ENCODE measurements at regions not wholly inside any gene's neighbourhood (a gene's known extent, or its start where the extent isn't known, plus 50 kb on each side); places are given as distances from the start of the nearest gene placed in this dataset.

DNA sequence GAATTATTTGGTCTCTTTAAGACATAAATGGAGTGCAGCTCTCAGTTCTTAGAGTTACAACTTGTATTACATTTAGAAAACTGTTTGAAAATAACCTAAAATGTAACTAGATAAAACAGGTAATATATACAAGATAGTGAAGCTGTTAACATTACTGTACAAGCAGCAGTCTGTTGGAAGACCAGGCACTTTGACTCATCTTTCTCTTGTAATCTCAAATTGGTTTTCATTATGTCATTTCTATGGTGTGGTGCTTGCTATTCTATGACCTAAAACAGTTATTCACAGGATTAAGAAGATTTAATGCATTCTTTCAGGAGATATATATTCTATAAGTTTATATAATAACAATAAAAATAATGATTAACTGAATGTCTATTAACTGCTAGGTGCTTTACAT lies 282.5 kb upstream of the PITX2 start:
- Histone ChIP-seq H3K9me3 (replicated peaks; ENCODE audit: control insufficient read depth, insufficient read depth, low read depth, low read length) (no peaks in the 10 kb centered on the region), H3K4me1 (replicated peaks in 1 of 2; ENCODE audit: control insufficient read depth in 2 of 2, insufficient read depth in 2 of 2, low read length in 2 of 2) (no peaks in the 10 kb centered on the region), H3K4me3 (no peak overlapping the region), H3K79me2 (ENCODE audit: control insufficient read depth, insufficient read depth, low read length) (no peaks in the 10 kb centered on the region), H3K9ac (ENCODE audit: insufficient read depth in 1 of 2, low read depth in 2 of 2, low read length in 2 of 2) (no peak overlapping the region), H3K27ac (ENCODE audit: extremely low read depth, low read depth, low read length) (no peak overlapping the region), H3K9me1 (ENCODE audit: control insufficient read depth, insufficient read depth, low read length) (no peaks in the 10 kb centered on the region), H2AFZ (ENCODE audit: low read depth, low read length) (no peak overlapping the region), H3K4me2 (ENCODE audit: insufficient read depth, low read length) (no peak overlapping the region), H4K20me1 (replicated peaks; ENCODE audit: control insufficient read depth, insufficient read depth, low read length) (no peaks in the 10 kb centered on the region), H3K36me3 (ENCODE audit: control insufficient read depth, insufficient read depth, low read length) (no peaks in the 10 kb centered on the region), H3K27me3 (ENCODE audit: control insufficient read depth in 2 of 2, insufficient read depth in 2 of 2, low read length in 2 of 2) (no peaks in the 10 kb centered on the region)
- POLR2A ChIA-PET, result no interaction called here
- in situ Hi-C loops (cut with MboI) (no loop called here), intact Hi-C loops (cut with micrococcal nuclease) (no loop called here)
- DNase-seq (ENCODE audit: extremely low read depth in 1 of 4, low spot score in 3 of 4), result no peak
- TF ChIP-seq BRF1 (IDR thresholded peaks at IDR 0.05; ENCODE audit: borderline replicate concordance, extremely low read depth, insufficient read length) (no peak), BRCA1 (IDR thresholded peaks at IDR 0.05) (no peak), BRCA1 (CRISPR knock-in tag; IDR thresholded peaks at IDR 0.05) (no peak), SP1 (CRISPR knock-in tag; IDR thresholded peaks at IDR 0.05) (no peak), MCM7 (IDR thresholded peaks at IDR 0.05) (no peak), ZNF717 (CRISPR knock-in tag; IDR thresholded peaks at IDR 0.05) (no peak), TEAD2 (tag; IDR thresholded peaks at IDR 0.05) (no peak), TFAM (CRISPR knock-in tag; conservative IDR thresholded peaks at IDR 0.05) (no peak), ZNF79 (CRISPR knock-in tag; IDR thresholded peaks at IDR 0.05; ENCODE audit: low read depth) (no peak)
- TF ChIP-seq, protein P1, sequence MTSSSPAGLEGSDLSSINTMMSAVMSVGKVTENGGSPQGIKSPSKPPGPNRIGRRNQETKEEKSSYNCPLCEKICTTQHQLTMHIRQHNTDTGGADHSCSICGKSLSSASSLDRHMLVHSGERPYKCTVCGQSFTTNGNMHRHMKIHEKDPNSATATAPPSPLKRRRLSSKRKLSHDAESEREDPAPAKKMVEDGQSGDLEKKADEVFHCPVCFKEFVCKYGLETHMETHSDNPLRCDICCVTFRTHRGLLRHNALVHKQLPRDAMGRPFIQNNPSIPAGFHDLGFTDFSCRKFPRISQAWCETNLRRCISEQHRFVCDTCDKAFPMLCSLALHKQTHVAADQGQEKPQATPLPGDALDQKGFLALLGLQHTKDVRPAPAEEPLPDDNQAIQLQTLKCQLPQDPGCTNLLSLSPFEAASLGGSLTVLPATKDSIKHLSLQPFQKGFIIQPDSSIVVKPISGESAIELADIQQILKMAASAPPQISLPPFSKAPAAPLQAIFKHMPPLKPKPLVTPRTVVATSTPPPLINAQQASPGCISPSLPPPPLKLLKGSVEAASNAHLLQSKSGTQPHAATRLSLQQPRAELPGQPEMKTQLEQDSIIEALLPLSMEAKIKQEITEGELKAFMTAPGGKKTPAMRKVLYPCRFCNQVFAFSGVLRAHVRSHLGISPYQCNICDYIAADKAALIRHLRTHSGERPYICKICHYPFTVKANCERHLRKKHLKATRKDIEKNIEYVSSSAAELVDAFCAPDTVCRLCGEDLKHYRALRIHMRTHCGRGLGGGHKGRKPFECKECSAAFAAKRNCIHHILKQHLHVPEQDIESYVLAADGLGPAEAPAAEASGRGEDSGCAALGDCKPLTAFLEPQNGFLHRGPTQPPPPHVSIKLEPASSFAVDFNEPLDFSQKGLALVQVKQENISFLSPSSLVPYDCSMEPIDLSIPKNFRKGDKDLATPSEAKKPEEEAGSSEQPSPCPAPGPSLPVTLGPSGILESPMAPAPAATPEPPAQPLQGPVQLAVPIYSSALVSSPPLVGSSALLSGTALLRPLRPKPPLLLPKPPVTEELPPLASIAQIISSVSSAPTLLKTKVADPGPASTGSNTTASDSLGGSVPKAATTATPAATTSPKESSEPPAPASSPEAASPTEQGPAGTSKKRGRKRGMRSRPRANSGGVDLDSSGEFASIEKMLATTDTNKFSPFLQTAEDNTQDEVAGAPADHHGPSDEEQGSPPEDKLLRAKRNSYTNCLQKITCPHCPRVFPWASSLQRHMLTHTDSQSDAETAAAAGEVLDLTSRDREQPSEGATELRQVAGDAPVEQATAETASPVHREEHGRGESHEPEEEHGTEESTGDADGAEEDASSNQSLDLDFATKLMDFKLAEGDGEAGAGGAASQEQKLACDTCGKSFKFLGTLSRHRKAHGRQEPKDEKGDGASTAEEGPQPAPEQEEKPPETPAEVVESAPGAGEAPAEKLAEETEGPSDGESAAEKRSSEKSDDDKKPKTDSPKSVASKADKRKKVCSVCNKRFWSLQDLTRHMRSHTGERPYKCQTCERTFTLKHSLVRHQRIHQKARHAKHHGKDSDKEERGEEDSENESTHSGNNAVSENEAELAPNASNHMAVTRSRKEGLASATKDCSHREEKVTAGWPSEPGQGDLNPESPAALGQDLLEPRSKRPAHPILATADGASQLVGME (CRISPR knock-in tag; IDR thresholded peaks at IDR 0.05), result no peak
- TF ChIP-seq, protein P2, sequence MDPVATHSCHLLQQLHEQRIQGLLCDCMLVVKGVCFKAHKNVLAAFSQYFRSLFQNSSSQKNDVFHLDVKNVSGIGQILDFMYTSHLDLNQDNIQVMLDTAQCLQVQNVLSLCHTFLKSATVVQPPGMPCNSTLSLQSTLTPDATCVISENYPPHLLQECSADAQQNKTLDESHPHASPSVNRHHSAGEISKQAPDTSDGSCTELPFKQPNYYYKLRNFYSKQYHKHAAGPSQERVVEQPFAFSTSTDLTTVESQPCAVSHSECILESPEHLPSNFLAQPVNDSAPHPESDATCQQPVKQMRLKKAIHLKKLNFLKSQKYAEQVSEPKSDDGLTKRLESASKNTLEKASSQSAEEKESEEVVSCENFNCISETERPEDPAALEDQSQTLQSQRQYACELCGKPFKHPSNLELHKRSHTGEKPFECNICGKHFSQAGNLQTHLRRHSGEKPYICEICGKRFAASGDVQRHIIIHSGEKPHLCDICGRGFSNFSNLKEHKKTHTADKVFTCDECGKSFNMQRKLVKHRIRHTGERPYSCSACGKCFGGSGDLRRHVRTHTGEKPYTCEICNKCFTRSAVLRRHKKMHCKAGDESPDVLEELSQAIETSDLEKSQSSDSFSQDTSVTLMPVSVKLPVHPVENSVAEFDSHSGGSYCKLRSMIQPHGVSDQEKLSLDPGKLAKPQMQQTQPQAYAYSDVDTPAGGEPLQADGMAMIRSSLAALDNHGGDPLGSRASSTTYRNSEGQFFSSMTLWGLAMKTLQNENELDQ (CRISPR knock-in tag; IDR thresholded peaks at IDR 0.05; ENCODE audit: borderline replicate concordance), result no peak
- TF ChIP-seq, protein P3, sequence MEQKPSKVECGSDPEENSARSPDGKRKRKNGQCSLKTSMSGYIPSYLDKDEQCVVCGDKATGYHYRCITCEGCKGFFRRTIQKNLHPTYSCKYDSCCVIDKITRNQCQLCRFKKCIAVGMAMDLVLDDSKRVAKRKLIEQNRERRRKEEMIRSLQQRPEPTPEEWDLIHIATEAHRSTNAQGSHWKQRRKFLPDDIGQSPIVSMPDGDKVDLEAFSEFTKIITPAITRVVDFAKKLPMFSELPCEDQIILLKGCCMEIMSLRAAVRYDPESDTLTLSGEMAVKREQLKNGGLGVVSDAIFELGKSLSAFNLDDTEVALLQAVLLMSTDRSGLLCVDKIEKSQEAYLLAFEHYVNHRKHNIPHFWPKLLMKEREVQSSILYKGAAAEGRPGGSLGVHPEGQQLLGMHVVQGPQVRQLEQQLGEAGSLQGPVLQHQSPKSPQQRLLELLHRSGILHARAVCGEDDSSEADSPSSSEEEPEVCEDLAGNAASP (IDR thresholded peaks at IDR 0.05), result no peak
- TF ChIP-seq, protein P4, sequence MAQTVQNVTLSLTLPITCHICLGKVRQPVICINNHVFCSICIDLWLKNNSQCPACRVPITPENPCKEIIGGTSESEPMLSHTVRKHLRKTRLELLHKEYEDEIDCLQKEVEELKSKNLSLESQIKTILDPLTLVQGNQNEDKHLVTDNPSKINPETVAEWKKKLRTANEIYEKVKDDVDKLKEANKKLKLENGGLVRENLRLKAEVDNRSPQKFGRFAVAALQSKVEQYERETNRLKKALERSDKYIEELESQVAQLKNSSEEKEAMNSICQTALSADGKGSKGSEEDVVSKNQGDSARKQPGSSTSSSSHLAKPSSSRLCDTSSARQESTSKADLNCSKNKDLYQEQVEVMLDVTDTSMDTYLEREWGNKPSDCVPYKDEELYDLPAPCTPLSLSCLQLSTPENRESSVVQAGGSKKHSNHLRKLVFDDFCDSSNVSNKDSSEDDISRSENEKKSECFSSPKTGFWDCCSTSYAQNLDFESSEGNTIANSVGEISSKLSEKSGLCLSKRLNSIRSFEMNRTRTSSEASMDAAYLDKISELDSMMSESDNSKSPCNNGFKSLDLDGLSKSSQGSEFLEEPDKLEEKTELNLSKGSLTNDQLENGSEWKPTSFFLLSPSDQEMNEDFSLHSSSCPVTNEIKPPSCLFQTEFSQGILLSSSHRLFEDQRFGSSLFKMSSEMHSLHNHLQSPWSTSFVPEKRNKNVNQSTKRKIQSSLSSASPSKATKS (CRISPR knock-in tag; IDR thresholded peaks at IDR 0.05), result no peak
- BruUV-seq (replicated peaks), result no TSS peak
- no peak for ATAC-seq
- CTCF ChIA-PET (ENCODE audit: low intra/inter-chr PET ratio), result no interaction called here
- no peak for FAIRE-seq
